ENCODE measurements at regions not wholly inside any gene's neighbourhood (a gene's known extent, or its start where the extent isn't known, plus 50 kb on each side); places are given as distances from the start of the nearest gene placed in this dataset.

GRCh38 chr6:22007469-22007868, 289.4 kb downstream of the PRL start:
- no peak overlapping the region for H3K27ac Mint-ChIP-seq
- no peak for DNase-seq (ENCODE audit: low spot score in 2 of 2)
- ATAC-seq: no peak
- H3K4me1 Mint-ChIP-seq: no peaks in the 10 kb centered on the region
- H3K4me3 Mint-ChIP-seq: no peak overlapping the region
- no peaks in the 10 kb centered on the region for H3K9me3 Mint-ChIP-seq
- H3K36me3 Mint-ChIP-seq: no peaks in the 10 kb centered on the region

- no peak overlapping the region for H3K4me3 Mint-ChIP-seq
- no peaks in the 10 kb centered on the region for H3K9me3 Mint-ChIP-seq
- no peaks in the 10 kb centered on the region for H3K4me1 Mint-ChIP-seq
- ATAC-seq: no peak
- no peak for DNase-seq (ENCODE audit: low spot score in 2 of 2)
- H3K27ac Mint-ChIP-seq: no peak overlapping the region
- H3K36me3 Mint-ChIP-seq: no peaks in the 10 kb centered on the region
Observed at GRCh38 chr6:22008248-22008836, 288.5 kb downstream of the PRL start.

GRCh38 chr6:22010102-22010501, 286.7 kb downstream of the PRL start:
- H3K9me3 Mint-ChIP-seq: peaks cover 5% of the 10 kb centered on the region
- H3K36me3 Mint-ChIP-seq: no peaks in the 10 kb centered on the region
- no peaks in the 10 kb centered on the region for H3K4me1 Mint-ChIP-seq
- DNase-seq (ENCODE audit: low spot score in 2 of 2) (no peak), ATAC-seq (no peak)
- no peak overlapping the region for H3K27ac Mint-ChIP-seq
- H3K4me3 Mint-ChIP-seq: no peak overlapping the region

GRCh38 chr6:22015216-22015615, 281.6 kb downstream of the PRL start:
- Mint-ChIP-seq H3K4me1 (no peaks in the 10 kb centered on the region), H3K36me3 (no peaks in the 10 kb centered on the region), H3K27ac (no peak overlapping the region), H3K9me3 (peaks cover 5% of the 10 kb centered on the region), H3K4me3 (no peak overlapping the region)
- no peak for ATAC-seq
- no peak for DNase-seq (ENCODE audit: low spot score in 2 of 2)

GRCh38 chr6:22015944-22016343, 280.9 kb downstream of the PRL start:
- H3K27ac Mint-ChIP-seq: no peak overlapping the region
- no peaks in the 10 kb centered on the region for H3K4me1 Mint-ChIP-seq
- H3K4me3 Mint-ChIP-seq: no peak overlapping the region
- ATAC-seq (no peak), DNase-seq (ENCODE audit: low spot score in 2 of 2) (no peak)
- peaks cover 5% of the 10 kb centered on the region for H3K9me3 Mint-ChIP-seq
- H3K36me3 Mint-ChIP-seq: no peaks in the 10 kb centered on the region

GRCh38 chr6:22017272-22017671, 279.6 kb downstream of the PRL start:
- H3K9me3 Mint-ChIP-seq: peaks cover 7% of the 10 kb centered on the region
- no peak overlapping the region for H3K4me3 Mint-ChIP-seq
- no peak for DNase-seq (ENCODE audit: low spot score in 2 of 2)
- H3K27ac Mint-ChIP-seq: no peak overlapping the region
- no peak for ATAC-seq
- H3K36me3 Mint-ChIP-seq: no peaks in the 10 kb centered on the region
- no peaks in the 10 kb centered on the region for H3K4me1 Mint-ChIP-seq

- H3K27ac Mint-ChIP-seq: no peak overlapping the region
- no peak for ATAC-seq
- no peak for DNase-seq (ENCODE audit: low spot score in 2 of 2)
- H3K36me3 Mint-ChIP-seq: no peaks in the 10 kb centered on the region
- H3K4me1 Mint-ChIP-seq: no peaks in the 10 kb centered on the region
- H3K4me3 Mint-ChIP-seq: no peak overlapping the region
- H3K9me3 Mint-ChIP-seq: peaks cover 11% of the 10 kb centered on the region
Observed at GRCh38 chr6:22017766-22018165, 279.1 kb downstream of the PRL start.

GRCh38 chr6:22019857-22020256, 277.0 kb downstream of the PRL start:
- no peak for ATAC-seq
- Mint-ChIP-seq H3K27ac (no peak overlapping the region), H3K4me3 (no peak overlapping the region), H3K36me3 (no peaks in the 10 kb centered on the region), H3K9me3 (peaks cover 9% of the 10 kb centered on the region), H3K4me1 (no peaks in the 10 kb centered on the region)
- no peak for DNase-seq (ENCODE audit: low spot score in 2 of 2)

- ATAC-seq (no peak), DNase-seq (ENCODE audit: low spot score in 2 of 2) (no peak)
- H3K36me3 Mint-ChIP-seq: no peaks in the 10 kb centered on the region
- H3K4me3 Mint-ChIP-seq: no peak overlapping the region
- no peaks in the 10 kb centered on the region for H3K4me1 Mint-ChIP-seq
- no peak overlapping the region for H3K27ac Mint-ChIP-seq
- H3K9me3 Mint-ChIP-seq: peaks cover 9% of the 10 kb centered on the region
Observed at GRCh38 chr6:22020299-22021003, 276.4 kb downstream of the PRL start.

GRCh38 chr6:22021966-22022365, 274.9 kb downstream of the PRL start:
- ATAC-seq (no peak), DNase-seq (ENCODE audit: low spot score in 2 of 2) (no peak)
- H3K4me3 Mint-ChIP-seq: no peak overlapping the region
- H3K36me3 Mint-ChIP-seq: no peaks in the 10 kb centered on the region
- H3K9me3 Mint-ChIP-seq: peaks cover 9% of the 10 kb centered on the region
- H3K4me1 Mint-ChIP-seq: no peaks in the 10 kb centered on the region
- H3K27ac Mint-ChIP-seq: no peak overlapping the region

GRCh38 chr6:22023937-22024336, 272.9 kb downstream of the PRL start:
- H3K36me3 Mint-ChIP-seq: no peaks in the 10 kb centered on the region
- H3K4me1 Mint-ChIP-seq: no peaks in the 10 kb centered on the region
- H3K27ac Mint-ChIP-seq: no peak overlapping the region
- no peak overlapping the region for H3K4me3 Mint-ChIP-seq
- H3K9me3 Mint-ChIP-seq: peaks cover 9% of the 10 kb centered on the region
- no peak for ATAC-seq
- DNase-seq (ENCODE audit: low spot score in 2 of 2): no peak

- H3K9me3 Mint-ChIP-seq: peaks cover 9% of the 10 kb centered on the region
- H3K36me3 Mint-ChIP-seq: no peaks in the 10 kb centered on the region
- DNase-seq (ENCODE audit: low spot score in 2 of 2): no peak
- no peak overlapping the region for H3K27ac Mint-ChIP-seq
- no peaks in the 10 kb centered on the region for H3K4me1 Mint-ChIP-seq
- no peak overlapping the region for H3K4me3 Mint-ChIP-seq
- ATAC-seq: no peak
Observed at GRCh38 chr6:22024973-22025467, 271.8 kb downstream of the PRL start.

GRCh38 chr6:22025468-22026163, 271.2 kb downstream of the PRL start:
- Mint-ChIP-seq H3K4me3 (no peak overlapping the region), H3K9me3 (peaks cover 9% of the 10 kb centered on the region), H3K36me3 (no peaks in the 10 kb centered on the region), H3K27ac (no peak overlapping the region), H3K4me1 (no peaks in the 10 kb centered on the region)
- DNase-seq (ENCODE audit: low spot score in 2 of 2) (no peak), ATAC-seq (no peak)

- DNase-seq (ENCODE audit: low spot score in 2 of 2) (no peak), ATAC-seq (no peak)
- peaks cover 12% of the 10 kb centered on the region for H3K9me3 Mint-ChIP-seq
- no peaks in the 10 kb centered on the region for H3K36me3 Mint-ChIP-seq
- no peak overlapping the region for H3K4me3 Mint-ChIP-seq
- no peaks in the 10 kb centered on the region for H3K4me1 Mint-ChIP-seq
- no peak overlapping the region for H3K27ac Mint-ChIP-seq
Observed at GRCh38 chr6:22026164-22026678, 270.6 kb downstream of the PRL start.

- Mint-ChIP-seq H3K4me1 (no peaks in the 10 kb centered on the region), H3K4me3 (no peak overlapping the region), H3K9me3 (peaks cover 10% of the 10 kb centered on the region), H3K27ac (no peak overlapping the region), H3K36me3 (no peaks in the 10 kb centered on the region)
- DNase-seq (ENCODE audit: low spot score in 2 of 2) (no peak), ATAC-seq (no peak)
Observed at GRCh38 chr6:22027040-22027725, 269.7 kb downstream of the PRL start.
